ENCODE measurements at regions not wholly inside any gene's neighbourhood (a gene's known extent, or its start where the extent isn't known, plus 50 kb on each side); places are given as distances from the start of the nearest gene placed in this dataset.
"Not testable (repeated sequence)": the region's sequence is repeated elsewhere in the genome, so short reads cannot be mapped to it uniquely, and the experiment has no call there.

DNA sequence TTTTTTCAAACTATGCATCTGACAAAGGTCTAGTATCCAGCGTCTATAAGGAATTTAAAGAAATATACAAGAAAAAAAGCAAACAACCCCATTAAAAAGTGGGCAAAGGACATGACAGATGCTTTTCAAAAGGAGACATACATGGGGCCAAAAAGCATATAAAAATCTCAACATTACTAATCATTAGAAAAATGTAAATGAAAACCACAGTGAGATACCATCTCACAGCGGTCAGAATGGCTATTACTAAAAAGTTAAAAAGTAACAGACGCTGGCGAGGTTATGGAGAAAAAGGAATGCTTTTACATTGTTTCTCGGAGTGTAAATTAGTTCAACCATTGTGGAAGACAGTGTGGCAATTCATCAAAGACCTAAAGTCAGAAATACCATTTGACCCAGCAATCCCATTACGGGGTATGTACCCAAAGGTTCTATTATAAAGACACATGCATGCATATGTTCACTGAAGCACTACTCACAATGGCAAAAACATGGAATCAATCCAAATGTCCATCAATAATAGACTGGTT lies 643.1 kb upstream of the LRRTM1 start:
- TF ChIP-seq EZH2 (IDR thresholded peaks at IDR 0.05; ENCODE audit: borderline replicate concordance) (no peak), EZH2phosphoT487 (IDR thresholded peaks at IDR 0.05; ENCODE audit: low read depth, severe bottlenecking, unreplicated experiment) (no peak)
- TF ChIP-seq, protein P1, sequence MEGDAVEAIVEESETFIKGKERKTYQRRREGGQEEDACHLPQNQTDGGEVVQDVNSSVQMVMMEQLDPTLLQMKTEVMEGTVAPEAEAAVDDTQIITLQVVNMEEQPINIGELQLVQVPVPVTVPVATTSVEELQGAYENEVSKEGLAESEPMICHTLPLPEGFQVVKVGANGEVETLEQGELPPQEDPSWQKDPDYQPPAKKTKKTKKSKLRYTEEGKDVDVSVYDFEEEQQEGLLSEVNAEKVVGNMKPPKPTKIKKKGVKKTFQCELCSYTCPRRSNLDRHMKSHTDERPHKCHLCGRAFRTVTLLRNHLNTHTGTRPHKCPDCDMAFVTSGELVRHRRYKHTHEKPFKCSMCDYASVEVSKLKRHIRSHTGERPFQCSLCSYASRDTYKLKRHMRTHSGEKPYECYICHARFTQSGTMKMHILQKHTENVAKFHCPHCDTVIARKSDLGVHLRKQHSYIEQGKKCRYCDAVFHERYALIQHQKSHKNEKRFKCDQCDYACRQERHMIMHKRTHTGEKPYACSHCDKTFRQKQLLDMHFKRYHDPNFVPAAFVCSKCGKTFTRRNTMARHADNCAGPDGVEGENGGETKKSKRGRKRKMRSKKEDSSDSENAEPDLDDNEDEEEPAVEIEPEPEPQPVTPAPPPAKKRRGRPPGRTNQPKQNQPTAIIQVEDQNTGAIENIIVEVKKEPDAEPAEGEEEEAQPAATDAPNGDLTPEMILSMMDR (IDR thresholded peaks at IDR 0.05; ENCODE audit: poor library complexity) = no peak
- DNase-seq (ENCODE audit: low spot score) = no peak
- Histone ChIP-seq H3K79me2 (no peaks in the 10 kb centered on the region), H3K9me2 (replicated peaks; ENCODE audit: insufficient read depth) (no peaks in the 10 kb centered on the region), H4K20me1 (ENCODE audit: insufficient read depth, poor library complexity, severe bottlenecking) (no peaks in the 10 kb centered on the region), H3K27me3 (no peaks in the 10 kb centered on the region), H2AFZ (no peak overlapping the region), H3K4me2 (no peak overlapping the region), H3K4me1 (ENCODE audit: insufficient read depth) (no peaks in the 10 kb centered on the region), H3K27ac (no peak overlapping the region), H3K36me3 (replicated peaks; ENCODE audit: insufficient read depth, low read depth) (no peaks in the 10 kb centered on the region), H3K9me3 (ENCODE audit: low read depth) (no peaks in the 10 kb centered on the region), H3K4me3 (no peak overlapping the region)
- WGBS (ENCODE audit: low lambda C conversion rate, missing lambda C conversion rate) = 74% methylated on average over 6 of the region's 6 CpGs

DNA sequence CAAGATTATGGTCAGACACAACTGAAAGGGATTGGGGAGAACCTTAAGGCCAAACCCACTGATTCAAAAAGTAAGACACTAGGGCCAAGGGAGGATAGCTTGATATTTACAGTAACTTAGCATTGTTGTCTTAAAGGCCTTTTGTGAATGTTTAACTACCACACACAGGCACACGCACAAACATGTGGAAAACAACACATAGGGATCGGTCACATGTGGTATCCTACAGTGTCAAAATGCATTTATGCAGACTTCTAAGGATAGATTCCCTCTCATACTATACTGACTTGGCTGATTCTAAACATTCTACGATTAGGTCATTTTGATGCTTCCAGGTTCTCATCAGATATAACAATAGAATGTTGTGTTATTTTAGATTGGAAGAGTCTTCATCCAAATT lies 638.9 kb upstream of the LRRTM1 start:
- TF ChIP-seq EZH2phosphoT487 (IDR thresholded peaks at IDR 0.05; ENCODE audit: low read depth, severe bottlenecking, unreplicated experiment) = no peak
- TF ChIP-seq EZH2 (IDR thresholded peaks at IDR 0.05; ENCODE audit: borderline replicate concordance) = no peak
- TF ChIP-seq, protein P1 (IDR thresholded peaks at IDR 0.05; ENCODE audit: poor library complexity) = no peak
- no peaks in the 10 kb centered on the region for H3K27me3 ChIP-seq
- H3K36me3 ChIP-seq (replicated peaks; ENCODE audit: insufficient read depth, low read depth) = no peaks in the 10 kb centered on the region
- no peak for DNase-seq (ENCODE audit: low spot score)
- H3K4me3 ChIP-seq = no peak overlapping the region
- H3K9me3 ChIP-seq (ENCODE audit: low read depth) = no peaks in the 10 kb centered on the region
- H3K4me2 ChIP-seq = no peak overlapping the region
- no peaks in the 10 kb centered on the region for H4K20me1 ChIP-seq (ENCODE audit: insufficient read depth, poor library complexity, severe bottlenecking)
- H3K4me1 ChIP-seq (ENCODE audit: insufficient read depth) = no peaks in the 10 kb centered on the region
- no peak overlapping the region for H3K27ac ChIP-seq
- H3K79me2 ChIP-seq = no peaks in the 10 kb centered on the region
- H2AFZ ChIP-seq = no peak overlapping the region
- 95% methylated on average over 3 of the region's 3 CpGs for WGBS (ENCODE audit: low lambda C conversion rate, missing lambda C conversion rate)
- H3K9me2 ChIP-seq (replicated peaks; ENCODE audit: insufficient read depth) = no peaks in the 10 kb centered on the region

DNA sequence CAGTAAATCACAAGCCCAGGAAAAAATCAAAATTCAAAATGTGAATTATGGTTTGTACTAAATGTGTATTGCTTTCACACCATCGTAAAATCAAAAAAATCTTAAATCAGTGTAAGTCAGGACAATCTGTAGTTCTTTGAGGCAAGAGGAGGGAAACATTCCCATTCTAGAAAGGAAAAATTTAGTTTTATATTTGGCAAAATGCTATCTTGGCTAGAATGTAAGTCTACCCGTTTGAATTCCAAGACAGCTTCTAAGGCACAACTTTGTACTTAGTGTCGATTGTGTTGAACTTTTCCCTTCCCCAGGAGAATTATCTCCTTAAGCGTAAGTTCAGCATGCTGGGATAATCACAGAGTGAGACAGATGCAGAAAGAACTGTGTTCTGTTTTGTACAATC lies 638.2 kb upstream of the LRRTM1 start:
- Histone ChIP-seq H3K27ac (no peak overlapping the region), H3K79me2 (no peaks in the 10 kb centered on the region), H4K20me1 (ENCODE audit: insufficient read depth, poor library complexity, severe bottlenecking) (no peaks in the 10 kb centered on the region), H3K4me2 (no peak overlapping the region), H3K4me1 (ENCODE audit: insufficient read depth) (no peaks in the 10 kb centered on the region), H3K36me3 (replicated peaks; ENCODE audit: insufficient read depth, low read depth) (no peaks in the 10 kb centered on the region), H3K4me3 (no peak overlapping the region), H2AFZ (no peak overlapping the region), H3K9me2 (replicated peaks; ENCODE audit: insufficient read depth) (no peaks in the 10 kb centered on the region), H3K27me3 (no peaks in the 10 kb centered on the region), H3K9me3 (ENCODE audit: low read depth) (no peaks in the 10 kb centered on the region)
- WGBS (ENCODE audit: low lambda C conversion rate, missing lambda C conversion rate) = 89% methylated on average over 4 of the region's 4 CpGs
- no peak for TF ChIP-seq EZH2phosphoT487 (IDR thresholded peaks at IDR 0.05; ENCODE audit: low read depth, severe bottlenecking, unreplicated experiment)
- TF ChIP-seq, protein P1 (IDR thresholded peaks at IDR 0.05; ENCODE audit: poor library complexity) = no peak
- TF ChIP-seq EZH2 (IDR thresholded peaks at IDR 0.05; ENCODE audit: borderline replicate concordance) = no peak
- DNase-seq (ENCODE audit: low spot score) = no peak

DNA sequence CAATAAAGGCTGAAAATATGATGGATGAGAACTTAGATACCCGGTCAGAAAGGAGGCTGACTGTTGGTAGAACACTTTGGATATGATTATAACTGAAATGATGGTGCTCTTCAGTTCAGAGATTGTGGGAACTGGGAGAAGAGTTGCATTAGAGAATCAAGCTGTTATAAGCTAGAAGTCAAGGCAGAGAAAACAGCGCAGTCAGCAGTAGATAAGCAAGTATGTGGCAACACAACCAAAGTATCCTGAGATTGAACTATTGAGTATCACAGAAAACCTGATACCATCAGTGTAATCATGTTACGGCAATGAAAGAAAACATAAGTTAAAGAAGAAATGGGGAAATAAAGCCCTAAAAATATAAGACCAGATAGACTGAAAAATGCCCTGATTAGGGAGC lies 633.9 kb upstream of the LRRTM1 start:
- Histone ChIP-seq H3K9me3 (ENCODE audit: low read depth) (no peaks in the 10 kb centered on the region), H3K27me3 (no peaks in the 10 kb centered on the region), H3K4me1 (ENCODE audit: insufficient read depth) (no peaks in the 10 kb centered on the region), H4K20me1 (ENCODE audit: insufficient read depth, poor library complexity, severe bottlenecking) (no peaks in the 10 kb centered on the region), H3K9me2 (replicated peaks; ENCODE audit: insufficient read depth) (no peaks in the 10 kb centered on the region), H3K4me2 (no peak overlapping the region), H3K79me2 (no peaks in the 10 kb centered on the region), H3K36me3 (replicated peaks; ENCODE audit: insufficient read depth, low read depth) (no peaks in the 10 kb centered on the region), H3K4me3 (no peak overlapping the region), H2AFZ (no peak overlapping the region), H3K27ac (no peak overlapping the region)
- TF ChIP-seq EZH2 (IDR thresholded peaks at IDR 0.05; ENCODE audit: borderline replicate concordance) = no peak
- TF ChIP-seq EZH2phosphoT487 (IDR thresholded peaks at IDR 0.05; ENCODE audit: low read depth, severe bottlenecking, unreplicated experiment) = no peak
- TF ChIP-seq, protein P1 (IDR thresholded peaks at IDR 0.05; ENCODE audit: poor library complexity) = no peak
- 76% methylated on average over 3 of the region's 3 CpGs for WGBS (ENCODE audit: low lambda C conversion rate, missing lambda C conversion rate)
- DNase-seq (ENCODE audit: low spot score) = no peak

DNA sequence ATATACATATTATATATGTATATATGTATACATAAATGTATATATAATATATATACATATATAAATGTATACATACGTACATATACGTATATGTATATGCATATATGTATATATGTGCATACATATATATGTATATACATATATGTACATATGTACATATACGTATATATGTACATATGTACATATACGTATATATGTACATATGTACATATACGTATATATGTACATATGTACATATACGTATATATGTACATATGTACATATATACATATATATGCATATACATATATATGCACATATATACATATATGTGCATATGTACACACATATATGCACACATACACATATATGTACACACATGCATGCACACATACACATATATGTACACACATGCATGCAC lies 627.3 kb upstream of the LRRTM1 start:
- H4K20me1 ChIP-seq (ENCODE audit: insufficient read depth, poor library complexity, severe bottlenecking); H3K27me3 ChIP-seq; H3K4me1 ChIP-seq (ENCODE audit: insufficient read depth); H3K4me3 ChIP-seq; H3K9me2 ChIP-seq (replicated peaks; ENCODE audit: insufficient read depth); DNase-seq (ENCODE audit: low spot score); H3K79me2 ChIP-seq; H3K27ac ChIP-seq; H3K4me2 ChIP-seq; H3K9me3 ChIP-seq (ENCODE audit: low read depth); H2AFZ ChIP-seq; H3K36me3 ChIP-seq (replicated peaks; ENCODE audit: insufficient read depth, low read depth): not testable (repeated sequence)
- WGBS (ENCODE audit: low lambda C conversion rate, missing lambda C conversion rate) = 100% methylated on average over 2 of the region's 6 CpGs
